Activated CD8-positive, alpha-beta memory T cell treated with anti-CD3 and anti-CD28 coated beads for 1 hour (primary cell): ENCODE measurements at regions not wholly inside any gene's neighbourhood (a gene's known extent, or its start where the extent isn't known, plus 50 kb on each side); places are given as distances from the start of the nearest gene placed in this dataset.
"Not testable (repeated sequence)": the region's sequence is repeated elsewhere in the genome, so short reads cannot be mapped to it uniquely, and the experiment has no call there.

Source experiments
- DNase-seq, 2 donors: peaks; one replicate each; pipeline ENCODE4 v3.0.0-alpha.2; 2020; ENCODE audit warnings: low read depth in 1 of 2; ENCODE audit errors: extremely low read depth in 1 of 2

DNA sequence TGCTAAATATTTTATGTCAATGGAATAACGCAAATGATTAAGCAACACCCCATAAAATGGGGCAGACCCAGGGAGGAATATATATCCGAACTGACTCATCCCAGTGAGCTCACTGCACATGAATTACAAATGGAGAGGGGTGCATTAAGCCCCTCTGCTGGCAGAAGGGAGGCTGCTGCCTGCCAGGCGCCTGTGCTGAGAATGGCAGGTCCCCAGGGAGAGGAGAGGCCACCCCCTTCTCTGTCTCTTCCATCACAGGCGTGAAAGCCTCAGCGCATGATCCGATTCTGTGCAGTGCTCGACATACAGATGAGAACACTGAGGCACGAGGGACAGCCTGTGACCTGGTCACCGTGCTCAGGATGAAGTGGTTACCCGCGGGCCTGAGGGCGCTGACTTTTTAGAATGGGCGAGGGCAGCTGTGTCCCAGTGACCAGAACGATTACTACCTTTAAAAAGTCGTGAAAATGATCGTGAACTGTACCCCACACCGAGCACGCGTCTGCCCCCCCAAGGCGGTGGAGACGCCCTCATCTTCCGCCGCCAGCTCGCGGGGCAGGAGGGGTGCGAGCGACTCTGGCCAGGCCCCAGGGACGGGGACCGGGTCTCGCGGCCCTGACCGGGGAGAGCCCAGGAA is 229.7 kb upstream of the FRG2C start:
- not testable (repeated sequence) for DNase-seq

DNA sequence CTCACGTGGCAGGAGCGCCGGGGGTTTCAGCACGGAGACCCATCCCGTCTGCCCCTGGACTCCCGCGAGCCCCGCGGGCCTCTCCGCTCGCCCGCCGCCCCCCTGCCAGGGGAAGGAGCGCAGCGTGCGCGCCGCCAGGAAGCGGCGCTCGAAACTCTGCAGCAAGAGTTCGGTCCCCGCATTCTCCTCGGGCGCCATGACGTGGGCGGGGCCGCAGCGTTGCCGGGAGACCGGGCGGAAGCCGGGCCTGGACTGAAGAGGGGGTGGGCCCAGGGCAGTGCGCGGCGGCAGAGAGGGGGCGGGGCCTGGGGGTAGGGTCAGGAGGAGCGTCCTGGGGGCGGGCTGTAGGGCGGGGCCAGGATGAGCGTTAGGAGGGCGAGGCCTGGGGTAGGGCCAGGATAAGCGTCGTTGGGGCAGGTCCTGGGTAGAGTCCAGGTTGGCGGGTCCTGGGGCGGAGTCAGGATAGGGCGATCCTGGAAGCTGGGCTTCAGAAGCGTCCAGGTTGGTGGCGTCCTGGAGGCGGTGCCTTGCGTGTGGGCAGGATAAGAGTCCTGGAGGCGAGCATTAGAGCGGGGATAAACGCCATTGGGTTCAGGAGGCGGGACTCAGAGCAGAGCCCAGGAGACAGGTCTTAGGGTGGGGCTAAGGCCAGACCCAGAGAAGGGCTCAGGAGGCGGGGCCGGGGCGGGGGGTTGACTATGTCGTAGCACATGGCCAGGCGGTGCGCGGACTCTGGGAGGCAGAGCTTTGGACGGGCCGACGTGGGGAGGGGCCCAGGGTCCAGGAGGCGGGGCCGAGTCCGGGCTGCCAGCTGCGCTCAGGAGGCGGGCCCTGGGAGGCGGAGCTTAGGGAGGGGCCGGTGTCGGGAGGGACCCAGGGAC is 229.0 kb upstream of the FRG2C start:
- peak; percentile 94 to 98 for DNase-seq

DNA sequence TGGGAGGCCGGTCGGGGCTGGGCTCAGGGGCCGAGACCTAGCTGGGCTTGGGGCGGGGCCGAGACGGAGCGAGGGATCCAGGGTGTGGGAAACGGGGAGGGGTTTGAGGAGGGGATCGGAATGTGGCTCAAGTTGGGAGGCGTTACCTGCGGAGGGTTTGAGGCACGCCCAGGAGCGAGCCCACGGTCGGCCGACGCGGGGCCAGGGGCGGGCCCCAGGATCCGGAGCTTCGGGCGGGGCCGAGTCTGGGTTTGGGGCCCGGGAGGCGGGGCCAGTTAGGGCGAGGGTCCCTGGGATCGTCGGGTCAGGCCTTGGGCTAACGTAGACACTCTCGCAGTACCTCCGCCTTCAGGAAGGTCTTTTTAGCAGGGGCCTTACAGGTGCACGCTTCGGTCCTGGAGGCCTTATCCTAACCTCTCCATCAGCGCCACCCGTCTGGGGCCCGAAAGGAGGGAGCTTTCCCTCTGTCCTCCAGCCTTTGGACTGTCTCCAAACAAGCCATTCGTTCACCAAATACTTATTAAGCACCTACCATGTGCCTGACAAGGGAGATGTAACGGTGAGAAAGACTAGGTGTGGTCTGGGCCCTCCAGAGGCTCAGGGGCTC is 228.2 kb upstream of the FRG2C start:
- DNase-seq: not testable (repeated sequence)

DNA sequence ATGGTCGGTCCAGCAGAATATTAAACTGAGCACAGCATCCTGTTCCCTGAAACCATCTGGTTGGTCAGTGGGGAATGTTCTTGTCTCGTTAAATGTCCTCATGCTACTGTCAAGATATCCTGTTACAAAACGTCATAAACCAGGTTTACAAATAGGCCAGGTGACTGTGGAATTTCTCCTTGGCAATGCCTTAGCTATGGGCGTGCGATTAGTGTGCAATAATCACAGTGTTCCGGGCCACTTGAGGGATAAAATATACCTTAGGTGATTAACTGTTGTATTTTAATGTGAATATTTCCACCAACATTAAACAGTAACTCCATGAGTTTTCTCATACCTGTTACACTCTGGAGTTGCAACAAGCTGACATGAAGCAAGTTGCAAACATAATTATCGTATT is 223.1 kb upstream of the FRG2C start:
- not testable (repeated sequence) for DNase-seq

DNA sequence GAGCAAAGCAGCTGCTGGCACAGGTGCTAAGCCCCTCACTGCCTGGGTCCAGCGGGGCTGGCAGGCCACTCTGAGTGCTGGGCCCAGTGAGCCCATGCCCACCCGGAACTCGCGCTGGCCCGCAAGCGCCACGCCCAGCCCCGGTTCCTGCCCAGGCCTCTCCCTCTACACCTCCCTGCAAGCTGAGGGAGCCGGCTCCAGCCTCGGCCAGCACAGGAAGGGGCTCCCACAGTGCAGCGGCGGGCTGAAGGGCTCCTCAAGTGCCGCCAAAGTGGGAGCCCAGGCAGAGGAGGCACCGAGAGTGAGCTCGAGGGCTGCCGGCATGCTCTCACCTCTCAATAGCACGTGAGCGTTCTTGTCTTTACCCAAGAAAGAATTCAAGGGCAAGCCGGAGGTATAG is 219.5 kb upstream of the FRG2C start:
- not testable (repeated sequence) for DNase-seq

DNA sequence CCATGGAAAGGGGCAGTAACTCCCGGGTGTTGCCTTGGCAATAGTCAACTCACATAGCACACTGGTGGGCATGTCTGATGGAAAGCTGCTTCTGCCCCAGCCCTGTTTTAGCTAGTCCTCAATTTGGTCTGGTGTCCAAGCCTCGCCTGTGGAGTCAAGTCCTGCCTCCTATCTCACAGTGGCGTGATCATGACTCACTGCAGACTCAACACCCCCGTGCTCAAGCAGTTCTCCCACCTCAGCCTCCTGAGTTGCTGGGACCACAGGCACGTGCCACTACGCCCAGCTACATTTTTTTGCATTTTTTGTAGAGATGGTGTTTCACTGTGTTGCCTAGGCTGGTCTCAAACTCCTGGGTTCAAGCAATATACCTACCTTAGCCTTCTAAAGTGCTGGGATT is 218.9 kb upstream of the FRG2C start:
- not testable (repeated sequence) for DNase-seq

DNA sequence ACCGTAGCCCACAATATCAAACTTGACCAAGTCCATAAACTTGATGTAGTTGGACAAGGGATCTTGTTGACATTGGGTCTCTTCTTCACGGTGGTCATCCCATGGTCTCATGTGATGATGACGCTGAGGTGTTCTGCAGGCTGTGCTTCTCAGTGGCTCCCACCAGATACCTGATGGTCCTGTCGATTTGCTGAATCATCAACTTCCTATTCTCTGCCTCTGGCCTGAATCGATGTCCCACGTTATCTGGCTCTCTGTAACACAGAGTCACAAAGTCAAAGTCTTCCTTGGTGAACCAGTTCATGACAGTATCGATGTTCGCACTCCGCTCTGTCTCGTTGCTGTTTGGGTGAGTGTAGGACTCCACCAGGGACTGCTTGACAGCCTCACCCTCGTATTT is 217.2 kb upstream of the FRG2C start:
- not testable (repeated sequence) for DNase-seq

DNA sequence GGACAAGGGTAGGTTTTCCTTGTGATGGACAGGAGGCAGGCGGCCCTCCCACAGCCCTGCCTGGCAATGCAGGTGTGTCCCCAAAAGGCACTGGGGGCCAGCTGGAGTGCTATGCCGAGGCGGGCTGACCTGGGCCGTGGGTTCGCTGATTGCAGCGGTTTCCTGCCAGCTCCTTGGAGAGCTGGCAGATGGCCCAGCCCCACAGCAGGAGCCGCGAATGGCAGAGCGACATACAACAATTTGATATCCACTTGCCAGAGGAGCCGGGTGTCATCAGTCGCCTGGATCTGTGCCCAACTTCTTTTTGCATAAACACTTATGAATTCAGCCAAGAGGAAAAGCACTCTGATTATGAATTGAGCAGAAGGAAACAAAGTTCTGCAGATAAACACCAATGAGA is 210.8 kb upstream of the FRG2C start:
- not testable (repeated sequence) for DNase-seq

DNA sequence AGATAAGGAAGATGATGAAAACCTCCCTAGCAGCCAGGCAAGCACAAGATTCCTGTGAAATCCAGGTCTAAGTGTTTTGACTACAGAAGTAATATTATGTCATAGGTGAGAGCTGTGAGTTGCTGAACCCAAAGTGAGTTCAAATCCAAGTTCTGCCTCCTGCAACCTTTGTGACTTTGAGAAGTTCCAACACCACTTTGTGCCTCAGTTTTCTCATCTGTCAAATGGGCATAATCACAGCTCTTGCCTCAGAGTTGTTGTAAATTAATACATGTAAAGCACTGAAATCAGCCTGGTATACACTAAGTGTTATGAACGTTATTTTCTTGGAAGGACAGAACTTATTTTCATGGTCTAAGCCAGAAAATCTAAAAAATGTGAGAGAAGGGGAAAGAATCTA is 210.3 kb upstream of the FRG2C start:
- DNase-seq: not testable (repeated sequence)

DNA sequence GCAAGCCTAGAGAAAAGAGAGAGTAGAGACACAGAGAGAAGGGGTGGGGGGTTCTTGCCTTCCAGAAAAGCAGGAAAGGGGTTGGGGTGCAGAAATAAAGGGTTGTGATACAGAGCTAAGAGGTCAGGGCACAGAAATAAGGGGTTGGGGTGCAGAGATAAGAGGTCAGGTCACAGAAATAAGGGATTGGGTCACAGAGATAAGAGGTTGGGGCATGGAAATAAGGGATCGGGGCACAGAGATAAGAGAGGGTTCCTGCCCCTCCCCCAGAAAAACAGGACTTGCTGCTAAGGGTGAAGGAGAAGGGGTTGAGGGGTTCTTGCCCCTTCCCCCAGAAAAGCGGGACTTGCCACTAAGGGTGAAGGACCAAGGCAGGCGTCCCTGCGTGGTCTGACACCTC is 189.6 kb upstream of the FRG2C start:
- DNase-seq: not testable (repeated sequence)

DNA sequence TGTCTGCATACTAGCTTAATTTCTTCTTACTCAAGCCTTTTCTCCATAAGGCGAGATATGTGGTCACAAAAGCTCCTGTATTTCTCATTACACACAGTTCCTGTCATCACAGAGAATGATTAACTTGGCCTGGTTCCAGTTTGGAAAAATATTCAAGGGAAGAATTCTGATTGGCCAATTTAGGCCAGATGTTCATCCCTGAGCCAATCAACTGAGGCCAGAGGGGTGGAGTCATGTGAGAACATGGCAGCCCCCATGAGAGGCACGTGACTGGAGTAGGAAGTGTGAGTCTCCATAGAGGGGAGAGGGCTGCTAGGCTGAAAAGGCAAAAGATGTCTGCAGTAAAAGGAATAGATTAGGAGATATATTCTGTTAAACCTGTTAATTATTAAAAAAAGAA is 167.5 kb upstream of the FRG2C start:
- not testable (repeated sequence) for DNase-seq

DNA sequence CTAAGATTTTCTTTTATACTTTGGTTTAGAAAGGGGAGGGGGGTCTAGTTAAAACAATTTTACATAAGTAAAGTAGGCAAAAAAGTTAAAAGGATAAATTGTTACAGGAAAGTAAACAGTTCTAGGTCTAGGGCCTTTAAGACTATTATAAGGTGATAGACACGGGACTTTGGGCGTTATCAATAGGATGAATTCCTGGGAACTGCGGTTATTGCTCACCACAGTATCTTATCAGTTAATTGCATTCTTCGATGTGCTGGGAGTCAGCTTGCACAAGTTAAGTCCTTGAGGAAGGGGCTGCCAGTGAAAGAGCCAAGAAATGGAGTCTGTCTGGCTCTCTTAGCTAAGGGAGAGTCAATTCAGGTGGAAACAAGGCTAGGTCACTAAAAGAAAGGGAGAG is 163.8 kb upstream of the FRG2C start:
- DNase-seq: not testable (repeated sequence)

DNA sequence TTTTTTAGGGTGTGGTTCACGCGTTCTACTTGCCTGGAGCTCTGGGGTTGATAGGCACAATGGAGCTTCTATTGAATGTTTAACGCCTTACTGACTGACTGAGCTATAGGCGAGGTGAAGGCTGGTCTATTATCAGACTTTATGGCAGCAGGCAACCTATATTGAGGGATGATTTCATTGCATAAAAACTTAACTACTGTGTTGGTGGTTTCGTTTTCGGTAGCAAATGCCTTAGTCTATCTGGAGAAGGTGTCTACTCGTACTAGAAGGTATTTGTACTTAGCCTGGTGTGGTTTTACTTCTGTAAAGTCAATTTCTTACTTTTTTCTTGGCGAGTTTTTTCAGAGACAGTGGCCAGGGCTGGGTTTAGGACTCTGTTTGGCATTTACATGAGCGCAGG is 162.0 kb upstream of the FRG2C start:
- not testable (repeated sequence) for DNase-seq

DNA sequence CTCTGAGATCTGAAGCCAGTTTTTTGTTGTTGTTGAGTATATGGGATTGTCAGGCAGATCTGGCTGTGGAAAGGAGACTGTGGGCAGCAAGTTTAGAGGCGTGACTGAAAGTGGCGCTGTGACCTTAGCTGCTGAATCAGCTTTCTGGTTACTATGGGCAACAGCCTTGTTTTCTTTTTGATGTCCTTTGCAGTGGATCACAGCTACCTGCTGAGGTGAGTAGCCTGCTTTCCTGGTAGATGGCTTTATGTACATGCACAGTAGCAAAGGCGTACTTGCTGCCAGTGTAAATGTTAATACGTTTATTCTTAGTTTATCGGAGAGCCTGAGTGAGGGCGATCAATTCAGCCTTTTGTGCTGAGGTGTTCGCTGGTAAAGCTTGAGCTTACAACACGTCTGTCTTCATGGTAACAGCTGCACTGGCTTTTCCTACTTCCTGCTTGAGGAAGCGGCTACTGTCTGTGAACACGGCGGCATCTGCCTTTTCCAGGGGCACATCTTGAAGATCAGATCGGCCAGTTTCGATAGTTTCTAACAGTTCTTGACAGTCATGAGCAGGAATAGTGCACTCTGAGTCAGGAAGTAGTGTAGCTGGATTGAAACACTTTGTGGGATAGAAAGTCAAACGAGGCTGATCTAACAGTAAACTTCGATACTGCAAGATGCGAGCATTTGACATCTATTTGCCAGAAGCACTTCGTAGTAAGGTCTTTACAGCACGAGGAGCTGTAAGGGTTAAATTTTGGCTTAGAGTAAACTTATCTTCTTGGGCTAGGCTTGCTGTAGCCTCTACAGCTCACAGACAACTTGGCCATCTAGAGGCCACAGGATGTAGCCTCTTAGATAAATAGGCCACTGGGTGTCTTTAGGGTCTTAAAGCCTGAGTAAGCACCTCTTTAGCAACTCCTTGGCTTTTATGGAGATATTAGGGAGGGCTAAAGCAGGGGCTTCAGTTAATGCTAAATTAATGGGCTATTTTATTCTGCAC is 161.1 kb upstream of the FRG2C start:
- not testable (repeated sequence) for DNase-seq

DNA sequence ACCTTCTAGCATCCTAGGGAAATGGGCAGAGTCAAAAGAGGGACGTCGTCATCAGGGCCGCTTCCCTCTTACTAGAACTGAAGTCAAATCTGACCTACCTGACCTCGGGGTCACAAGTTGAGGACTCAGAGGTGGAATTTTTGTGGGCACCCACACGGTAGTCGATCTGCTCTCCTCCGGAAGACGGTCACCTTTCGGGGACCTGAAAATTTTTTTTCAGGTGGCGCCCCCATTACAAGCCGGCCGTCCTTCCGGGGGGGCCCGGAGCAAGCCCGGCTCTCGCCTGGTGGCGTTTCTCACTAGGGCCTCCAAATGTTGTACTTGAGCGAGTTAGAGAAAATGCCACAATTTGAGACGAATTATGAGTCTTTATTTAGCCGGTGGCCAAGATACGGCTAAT is 157.5 kb upstream of the FRG2C start:
- no peak for DNase-seq

DNA sequence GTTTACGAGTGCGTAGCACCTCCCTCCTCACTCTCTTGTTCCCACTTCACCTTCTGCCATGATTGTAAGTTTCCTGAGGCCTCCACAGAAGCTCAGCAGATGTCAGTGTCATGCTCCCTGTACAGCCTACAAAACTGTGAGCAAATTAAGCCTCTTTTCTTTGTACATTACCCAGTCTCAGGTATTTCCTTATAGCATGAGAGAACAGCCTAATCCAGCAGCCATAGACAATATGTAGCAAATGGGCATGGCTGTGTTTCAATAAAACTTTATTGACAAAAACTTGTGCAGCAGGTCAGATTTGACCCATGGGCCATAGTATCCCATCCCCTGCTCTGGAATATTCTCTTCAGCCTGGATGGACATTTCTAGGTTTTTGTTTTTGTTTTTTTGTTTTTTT is 156.2 kb upstream of the FRG2C start:
- DNase-seq: not testable (repeated sequence)

DNA sequence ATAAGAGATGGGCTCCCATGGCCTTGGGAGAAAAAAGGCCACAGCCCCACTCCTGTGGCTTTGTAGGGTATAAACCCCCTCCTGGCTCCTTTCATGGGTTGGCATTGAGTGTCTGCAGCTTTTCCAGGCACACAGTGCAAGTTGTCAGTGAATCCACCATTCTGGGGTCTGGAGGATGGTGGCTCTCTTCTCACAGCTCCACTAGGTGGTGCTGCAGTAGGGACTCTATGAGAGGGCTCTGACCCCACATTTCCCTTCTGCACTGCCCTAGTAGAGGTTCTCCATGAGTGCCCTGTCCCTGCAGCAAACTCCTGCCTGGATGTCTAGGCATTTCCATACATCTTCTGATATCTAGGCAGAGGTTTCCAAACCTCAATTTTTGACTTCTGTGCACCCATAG is 136.5 kb upstream of the FRG2C start:
- not testable (repeated sequence) for DNase-seq

DNA sequence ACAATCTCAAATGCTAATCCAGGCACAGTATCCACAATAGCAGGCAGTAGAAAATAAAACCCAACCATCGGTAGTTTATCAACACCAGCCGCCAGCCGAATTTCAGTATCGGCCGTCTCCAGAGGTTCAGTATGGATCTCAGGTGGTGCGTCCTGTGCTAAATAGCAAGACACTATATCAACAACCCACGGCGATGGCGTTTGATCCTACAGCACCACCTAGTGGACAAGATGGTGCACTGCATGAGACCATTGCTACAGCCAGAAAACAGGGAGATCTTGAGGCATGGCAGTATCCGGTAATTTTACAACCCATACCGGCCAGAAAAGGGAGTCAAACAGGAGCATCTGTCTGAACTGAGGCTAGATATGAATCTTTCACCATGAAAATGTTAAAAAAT is 112.0 kb upstream of the FRG2C start:
- DNase-seq: not testable (repeated sequence)

DNA sequence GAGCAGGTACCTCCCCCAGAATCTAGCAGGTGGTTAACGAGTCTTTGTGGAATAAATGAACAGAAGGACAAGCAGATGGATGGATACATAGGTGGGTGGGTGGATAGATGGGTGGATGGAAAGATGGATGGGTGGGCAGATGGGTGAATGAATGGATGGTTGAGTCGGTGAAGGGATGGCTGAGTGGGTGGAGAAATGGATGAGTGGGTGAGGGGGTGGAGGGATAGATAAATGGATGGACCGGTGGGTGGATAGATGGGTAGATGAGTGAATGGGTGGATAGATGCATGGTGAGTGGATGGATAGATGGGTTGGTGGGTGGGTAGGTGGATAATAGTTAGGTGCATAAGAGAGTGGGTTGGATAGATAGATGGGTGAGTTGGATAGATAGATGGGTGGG is 99.7 kb upstream of the FRG2C start:
- DNase-seq: not testable (repeated sequence)

DNA sequence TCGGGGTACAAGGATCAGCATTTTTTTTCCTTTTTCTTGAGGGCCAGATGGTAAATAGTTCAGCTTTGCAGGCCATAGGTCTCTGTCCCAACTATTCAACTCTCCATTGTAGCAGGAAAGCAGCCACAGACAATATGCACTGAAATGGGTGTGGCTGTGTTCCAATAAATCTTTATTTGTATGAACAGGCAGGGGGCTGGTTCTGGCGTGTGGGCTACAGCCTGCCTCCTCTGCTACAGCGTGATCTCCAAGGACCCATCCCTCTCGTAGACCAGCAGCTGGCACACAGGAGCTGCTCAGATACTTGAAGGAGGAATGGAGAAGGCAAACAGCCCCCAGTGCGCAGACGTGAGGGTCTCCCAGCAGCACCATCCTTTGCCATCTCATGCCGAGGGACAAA is 91.8 kb upstream of the FRG2C start:
- not testable (repeated sequence) for DNase-seq

DNA sequence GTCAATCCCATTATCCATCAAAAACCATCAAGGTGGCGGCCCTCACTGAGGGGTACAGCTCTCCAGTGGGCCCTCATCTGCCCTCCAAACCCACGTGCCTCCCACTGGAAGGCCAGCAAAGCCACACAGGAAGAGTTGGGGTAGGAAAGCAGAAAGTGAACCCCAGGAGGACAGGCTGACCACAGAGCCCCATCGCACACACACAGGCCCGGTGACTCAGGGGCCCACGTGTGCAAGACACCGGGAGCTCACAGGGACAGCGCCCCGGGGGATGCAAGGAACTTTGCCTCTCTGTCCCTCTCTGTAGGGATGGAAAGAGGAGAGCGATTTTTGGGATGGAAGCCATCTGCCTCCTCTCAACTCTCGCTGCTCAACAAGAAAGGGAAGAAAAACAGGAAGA is 85.0 kb upstream of the FRG2C start:
- not testable (repeated sequence) for DNase-seq
